ENCODE measurements at regions not wholly inside any gene's neighbourhood (a gene's known extent, or its start where the extent isn't known, plus 50 kb on each side); places are given as distances from the start of the nearest gene placed in this dataset.

DNA sequence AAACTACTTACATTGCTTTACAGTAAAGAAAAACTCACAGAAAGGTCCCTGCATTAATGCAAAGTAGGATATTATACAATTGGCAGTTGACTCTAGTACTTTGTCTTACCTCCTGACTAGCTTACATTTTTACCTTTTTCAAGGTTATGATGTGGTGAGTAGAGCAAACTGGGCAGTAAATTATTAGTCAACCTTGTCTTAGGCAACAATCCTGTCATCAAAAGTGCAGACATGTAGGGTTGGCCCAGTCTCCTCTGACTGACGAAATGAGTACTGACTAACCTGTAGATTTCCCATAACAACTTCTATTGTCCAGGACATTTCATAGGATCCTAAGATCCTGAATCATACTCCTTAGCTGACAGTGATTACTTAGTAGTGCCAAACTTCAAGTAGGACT lies 142.0 kb upstream of the NUDT6 start:
- ChIA-PET POLR2A (no interaction called here), CTCF (no interaction called here)

DNA sequence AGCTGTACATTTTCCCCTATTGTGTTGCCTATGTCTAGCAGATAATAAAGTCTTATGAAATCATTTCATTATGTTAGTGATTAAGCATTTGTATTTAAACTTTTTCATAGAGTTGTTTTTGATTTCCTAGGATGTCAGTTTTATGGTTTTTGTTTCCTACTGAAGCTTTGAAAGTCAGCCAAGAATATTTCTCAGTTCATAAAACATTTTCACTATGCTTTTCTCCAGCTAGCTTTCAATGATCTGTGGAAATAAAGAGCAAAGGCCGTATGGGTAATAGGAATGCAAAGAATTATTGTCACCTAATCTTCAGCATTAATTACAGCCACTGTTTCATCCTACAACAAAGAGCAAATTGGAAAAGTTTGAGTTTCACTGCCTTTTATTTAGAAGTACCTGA lies 145.7 kb upstream of the NUDT6 start:
- no peak for ATAC-seq (ENCODE audit: poor library complexity)
- DNase-seq = no peak
- Mint-ChIP-seq H3K4me1 (ENCODE audit: low read depth) (no peaks in the 10 kb centered on the region), H3K9me3 (no peaks in the 10 kb centered on the region), H3K27ac (no peak overlapping the region), H3K27me3 (no peaks in the 10 kb centered on the region), H3K36me3 (ENCODE audit: low read depth) (peaks cover 2% of the 10 kb centered on the region), H3K4me3 (no peak overlapping the region)
- POLR2A ChIA-PET = no interaction called here
- CTCF ChIA-PET = no interaction called here
- Histone ChIP-seq H3K36me3 (ENCODE audit: insufficient read depth, low read length) (no peaks in the 10 kb centered on the region), H3K4me1 (ENCODE audit: insufficient read depth, low read length) (no peaks in the 10 kb centered on the region), H3K4me3 (ENCODE audit: low read length) (no peak overlapping the region), H3K9me3 (ENCODE audit: control insufficient read depth in 1 of 2, insufficient read depth in 1 of 2, low read length in 2 of 2) (peaks cover 0 to 2% of the 10 kb centered on the region in 2 experiments), H3K27ac (ENCODE audit: low read depth in 1 of 2, low read length in 2 of 2) (no peak overlapping the region), H3K27me3 (ENCODE audit: control insufficient read depth in 1 of 2, insufficient read depth in 2 of 2, low read length in 2 of 2) (no peaks in the 10 kb centered on the region)
- intact Hi-C loops (cut with DNase I, micrococcal nuclease) = no loop called here
- TF ChIP-seq, protein P1, sequence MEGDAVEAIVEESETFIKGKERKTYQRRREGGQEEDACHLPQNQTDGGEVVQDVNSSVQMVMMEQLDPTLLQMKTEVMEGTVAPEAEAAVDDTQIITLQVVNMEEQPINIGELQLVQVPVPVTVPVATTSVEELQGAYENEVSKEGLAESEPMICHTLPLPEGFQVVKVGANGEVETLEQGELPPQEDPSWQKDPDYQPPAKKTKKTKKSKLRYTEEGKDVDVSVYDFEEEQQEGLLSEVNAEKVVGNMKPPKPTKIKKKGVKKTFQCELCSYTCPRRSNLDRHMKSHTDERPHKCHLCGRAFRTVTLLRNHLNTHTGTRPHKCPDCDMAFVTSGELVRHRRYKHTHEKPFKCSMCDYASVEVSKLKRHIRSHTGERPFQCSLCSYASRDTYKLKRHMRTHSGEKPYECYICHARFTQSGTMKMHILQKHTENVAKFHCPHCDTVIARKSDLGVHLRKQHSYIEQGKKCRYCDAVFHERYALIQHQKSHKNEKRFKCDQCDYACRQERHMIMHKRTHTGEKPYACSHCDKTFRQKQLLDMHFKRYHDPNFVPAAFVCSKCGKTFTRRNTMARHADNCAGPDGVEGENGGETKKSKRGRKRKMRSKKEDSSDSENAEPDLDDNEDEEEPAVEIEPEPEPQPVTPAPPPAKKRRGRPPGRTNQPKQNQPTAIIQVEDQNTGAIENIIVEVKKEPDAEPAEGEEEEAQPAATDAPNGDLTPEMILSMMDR (IDR thresholded peaks at IDR 0.05) = no peak

More for the DNA sequence above, 142.0 kb upstream of the NUDT6 start:
- Histone ChIP-seq H3K27ac (ENCODE audit: low read depth in 1 of 2, low read length in 2 of 2) (no peak overlapping the region), H3K36me3 (ENCODE audit: insufficient read depth, low read length) (no peaks in the 10 kb centered on the region), H3K27me3 (ENCODE audit: control insufficient read depth in 1 of 2, insufficient read depth in 2 of 2, low read length in 2 of 2) (no peaks in the 10 kb centered on the region), H3K4me3 (ENCODE audit: low read length) (no peak overlapping the region), H3K9me3 (ENCODE audit: control insufficient read depth in 1 of 2, insufficient read depth in 1 of 2, low read length in 2 of 2) (peaks cover 0 to 5% of the 10 kb centered on the region in 2 experiments), H3K4me1 (ENCODE audit: insufficient read depth, low read length) (no peaks in the 10 kb centered on the region)
- DNase-seq = no peak
- peaks cover 2% of the 10 kb centered on the region for H3K9me3 Mint-ChIP-seq
- no peak for ATAC-seq (ENCODE audit: poor library complexity)
- H3K36me3 Mint-ChIP-seq (ENCODE audit: low read depth) = peaks cover 27% of the 10 kb centered on the region
- no peaks in the 10 kb centered on the region for H3K27me3 Mint-ChIP-seq
- no peak overlapping the region for H3K27ac Mint-ChIP-seq
- TF ChIP-seq, protein P1 (IDR thresholded peaks at IDR 0.05) = no peak
- intact Hi-C loops (cut with DNase I, micrococcal nuclease) = no loop called here
- H3K4me3 Mint-ChIP-seq = no peak overlapping the region
- H3K4me1 Mint-ChIP-seq (ENCODE audit: low read depth) = no peaks in the 10 kb centered on the region

DNA sequence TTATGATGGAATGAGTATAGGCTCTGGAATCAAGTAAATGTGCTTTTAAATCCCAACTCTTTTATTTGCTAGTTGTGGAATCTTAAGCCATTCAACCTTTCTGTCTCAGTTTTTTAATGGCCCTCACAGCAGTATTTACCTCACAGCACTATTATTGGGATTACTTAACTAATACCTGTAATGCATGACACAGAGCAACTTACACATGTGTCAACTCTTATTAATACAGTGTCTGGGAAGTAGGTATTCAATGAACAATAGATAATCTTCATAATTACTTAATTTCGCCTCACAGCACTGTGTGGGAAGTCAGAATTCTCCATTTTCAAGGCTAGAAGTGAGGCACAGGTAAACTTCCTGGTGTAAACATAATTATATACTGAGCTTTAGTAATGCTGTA lies 149.7 kb upstream of the NUDT6 start:
- Mint-ChIP-seq H3K36me3 (ENCODE audit: low read depth) (no peaks in the 10 kb centered on the region), H3K9me3 (no peaks in the 10 kb centered on the region), H3K27ac (no peak overlapping the region), H3K27me3 (no peaks in the 10 kb centered on the region), H3K4me1 (ENCODE audit: low read depth) (no peaks in the 10 kb centered on the region), H3K4me3 (no peak overlapping the region)
- TF ChIP-seq, protein P1 (IDR thresholded peaks at IDR 0.05) = no peak
- Histone ChIP-seq H3K9me3 (ENCODE audit: control insufficient read depth in 1 of 2, insufficient read depth in 1 of 2, low read length in 2 of 2) (no peaks in the 10 kb centered on the region), H3K4me1 (ENCODE audit: insufficient read depth, low read length) (no peaks in the 10 kb centered on the region), H3K27me3 (ENCODE audit: control insufficient read depth in 1 of 2, insufficient read depth in 2 of 2, low read length in 2 of 2) (no peaks in the 10 kb centered on the region), H3K4me3 (ENCODE audit: low read length) (no peak overlapping the region), H3K27ac (ENCODE audit: low read depth in 1 of 2, low read length in 2 of 2) (no peak overlapping the region), H3K36me3 (ENCODE audit: insufficient read depth, low read length) (no peaks in the 10 kb centered on the region)
- DNase-seq (no peak), ATAC-seq (ENCODE audit: poor library complexity) (no peak)
- CTCF ChIA-PET = no interaction called here
- POLR2A ChIA-PET = no interaction called here
- intact Hi-C loops (cut with DNase I, micrococcal nuclease) = no loop called here
